ENCODE measurements at regions not wholly inside any gene's neighbourhood (a gene's known extent, or its start where the extent isn't known, plus 50 kb on each side); places are given as distances from the start of the nearest gene placed in this dataset.

- H3K27me3 Mint-ChIP-seq = peaks cover 0 to 3% (median 0%) of the 10 kb centered on the region in 3 donors
- H3K36me3 Mint-ChIP-seq = no peaks in the 10 kb centered on the region
- peaks cover 0 to 10% (median 2%) of the 10 kb centered on the region in 7 donors for H3K9me3 Mint-ChIP-seq
- no peak for ATAC-seq (ENCODE audit: low read depth in 2 of 2)
- H3K27ac Mint-ChIP-seq = no peak overlapping the region
- no peak overlapping the region for H3K4me3 Mint-ChIP-seq
- no peak for DNase-seq
- H3K4me1 Mint-ChIP-seq = no peaks in the 10 kb centered on the region
Observed at GRCh38 chr1:170823120-170823519, 112.2 kb upstream of the MROH9 start.

DNA sequence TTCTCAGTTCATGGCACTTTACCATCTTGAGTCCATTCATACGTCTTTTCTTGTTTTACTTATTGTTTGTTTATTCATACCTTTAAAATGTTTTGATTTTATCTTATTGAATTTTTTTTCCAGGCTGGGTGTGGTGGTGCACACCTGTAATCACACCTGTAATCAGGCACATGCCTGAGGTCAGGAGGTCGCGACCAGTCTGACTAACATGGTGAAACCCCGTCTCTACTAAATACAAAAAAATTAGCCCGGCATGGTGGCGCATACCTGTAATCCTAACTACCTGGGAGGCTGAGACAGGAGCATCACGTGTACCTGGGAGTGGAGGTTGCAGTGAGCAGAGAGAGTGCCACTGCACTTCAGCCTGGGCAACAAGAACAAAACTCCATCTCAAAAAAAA lies 104.1 kb upstream of the MROH9 start:
- no peaks in the 10 kb centered on the region for H3K4me1 Mint-ChIP-seq
- H3K27ac Mint-ChIP-seq = no peak overlapping the region
- no peaks in the 10 kb centered on the region for H3K36me3 Mint-ChIP-seq
- DNase-seq (no peak), ATAC-seq (ENCODE audit: low read depth in 2 of 2) (no peak)
- H3K4me3 Mint-ChIP-seq = no peak overlapping the region
- H3K27me3 Mint-ChIP-seq = no peaks in the 10 kb centered on the region
- H3K9me3 Mint-ChIP-seq = peaks cover 0 to 13% (median 3%) of the 10 kb centered on the region in 7 donors

GRCh38 chr1:170836141-170836540 lies 99.2 kb upstream of the MROH9 start:
- no peak for DNase-seq
- peaks cover 0 to 11% (median 3%) of the 10 kb centered on the region in 7 donors for H3K9me3 Mint-ChIP-seq
- H3K27me3 Mint-ChIP-seq = no peaks in the 10 kb centered on the region
- H3K4me3 Mint-ChIP-seq = no peak overlapping the region
- no peak for ATAC-seq (ENCODE audit: low read depth in 2 of 2)
- H3K4me1 Mint-ChIP-seq = no peaks in the 10 kb centered on the region
- no peak overlapping the region for H3K27ac Mint-ChIP-seq
- H3K36me3 Mint-ChIP-seq = no peaks in the 10 kb centered on the region

DNA sequence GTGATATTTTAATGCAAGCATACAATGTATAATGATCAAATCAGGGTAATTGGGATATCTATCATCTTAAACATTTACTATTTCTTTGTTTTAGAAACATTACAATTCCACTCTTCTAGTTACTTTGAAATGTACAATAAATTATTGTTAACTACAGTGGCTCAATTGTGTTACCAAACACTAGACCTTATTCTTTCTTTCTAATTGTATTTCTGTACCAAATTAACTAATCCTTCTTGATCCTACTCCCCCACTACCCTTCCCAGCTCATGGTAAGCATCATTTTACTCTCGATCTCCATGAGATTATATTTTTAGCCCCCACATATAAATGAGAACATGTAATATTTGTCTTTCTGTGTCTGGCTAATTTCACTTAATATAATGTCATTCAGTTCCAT lies 95.0 kb upstream of the MROH9 start:
- Mint-ChIP-seq H3K27ac (no peak overlapping the region), H3K36me3 (no peaks in the 10 kb centered on the region), H3K27me3 (no peaks in the 10 kb centered on the region), H3K4me1 (no peaks in the 10 kb centered on the region), H3K4me3 (no peak overlapping the region), H3K9me3 (peaks cover 0 to 4% (median 0%) of the 10 kb centered on the region in 7 donors)
- DNase-seq (no peak), ATAC-seq (ENCODE audit: low read depth in 2 of 2) (no peak)

DNA sequence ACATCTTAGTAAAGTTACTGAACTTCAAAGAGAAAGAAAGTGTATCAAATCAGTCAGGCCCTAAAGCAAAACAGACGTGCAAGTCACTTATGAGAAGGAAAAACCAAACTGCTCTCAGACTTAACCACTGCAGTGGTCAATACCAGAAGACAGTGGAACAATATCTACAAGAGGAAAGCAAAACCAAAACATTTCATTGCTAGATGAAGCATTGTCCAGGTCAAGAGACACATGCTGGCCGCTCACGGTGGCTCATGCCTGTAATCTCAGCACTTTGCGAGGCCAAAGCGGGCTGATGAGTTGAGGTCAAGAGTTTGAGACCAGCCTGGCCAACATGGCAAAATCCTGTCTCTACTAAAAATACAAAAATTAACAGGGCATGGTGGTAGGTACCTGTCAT lies 82.0 kb upstream of the MROH9 start:
- no peak overlapping the region for H3K4me3 Mint-ChIP-seq
- ATAC-seq (ENCODE audit: low read depth in 2 of 2) (no peak), DNase-seq (no peak)
- H3K4me1 Mint-ChIP-seq = no peaks in the 10 kb centered on the region
- no peaks in the 10 kb centered on the region for H3K36me3 Mint-ChIP-seq
- H3K27ac Mint-ChIP-seq = peak overlapping the region in 1 of 6 donors; percentile 36
- peaks cover 0 to 13% (median 0%) of the 10 kb centered on the region in 3 donors for H3K27me3 Mint-ChIP-seq
- H3K9me3 Mint-ChIP-seq = peaks cover 0 to 7% (median 0%) of the 10 kb centered on the region in 7 donors

GRCh38 chr1:170853867-170854266 lies 81.5 kb upstream of the MROH9 start:
- Mint-ChIP-seq H3K36me3 (no peaks in the 10 kb centered on the region), H3K27ac (no peak overlapping the region), H3K4me1 (no peaks in the 10 kb centered on the region), H3K9me3 (peaks cover 0 to 11% (median 0%) of the 10 kb centered on the region in 7 donors), H3K4me3 (no peak overlapping the region), H3K27me3 (peaks cover 0 to 13% (median 0%) of the 10 kb centered on the region in 3 donors)
- no peak for DNase-seq
- no peak for ATAC-seq (ENCODE audit: low read depth in 2 of 2)

DNA sequence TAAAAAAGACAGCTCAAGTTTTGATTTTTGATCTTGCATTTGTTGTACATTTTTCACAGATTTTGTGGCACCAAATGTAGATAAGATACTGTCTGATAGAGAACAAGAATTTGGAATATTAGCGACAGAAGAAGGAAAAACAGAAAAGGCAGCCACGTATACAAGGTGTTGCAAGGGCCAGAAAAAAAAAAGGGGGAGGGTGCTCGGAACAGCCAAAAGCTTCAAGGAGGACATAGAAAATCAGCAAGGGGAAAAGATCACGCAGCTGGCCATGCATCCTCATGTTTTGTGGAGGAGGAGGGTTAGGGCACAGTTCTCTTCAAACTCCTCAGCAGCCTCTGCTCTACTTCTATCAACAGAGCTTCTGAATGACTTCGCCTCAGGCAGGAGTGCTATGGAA lies 80.7 kb upstream of the MROH9 start:
- Mint-ChIP-seq H3K27ac (no peak overlapping the region), H3K27me3 (peaks cover 0 to 13% (median 0%) of the 10 kb centered on the region in 3 donors), H3K9me3 (peaks cover 0 to 11% (median 0%) of the 10 kb centered on the region in 7 donors), H3K4me1 (no peaks in the 10 kb centered on the region), H3K4me3 (no peak overlapping the region), H3K36me3 (no peaks in the 10 kb centered on the region)
- DNase-seq = no peak
- ATAC-seq (ENCODE audit: low read depth in 2 of 2) = no peak

GRCh38 chr1:170856455-170856854 lies 78.9 kb upstream of the MROH9 start:
- Mint-ChIP-seq H3K36me3 (no peaks in the 10 kb centered on the region), H3K27ac (no peak overlapping the region), H3K27me3 (peaks cover 0 to 7% (median 0%) of the 10 kb centered on the region in 3 donors), H3K4me1 (no peaks in the 10 kb centered on the region), H3K9me3 (peaks cover 0 to 6% (median 0%) of the 10 kb centered on the region in 7 donors), H3K4me3 (no peak overlapping the region)
- DNase-seq = no peak
- ATAC-seq (ENCODE audit: low read depth in 2 of 2) = no peak

GRCh38 chr1:170857955-170858354 lies 77.4 kb upstream of the MROH9 start:
- peaks cover 0 to 7% (median 0%) of the 10 kb centered on the region in 3 donors for H3K27me3 Mint-ChIP-seq
- DNase-seq (no peak), ATAC-seq (ENCODE audit: low read depth in 2 of 2) (no peak)
- no peaks in the 10 kb centered on the region for H3K36me3 Mint-ChIP-seq
- peaks cover 0 to 6% (median 0%) of the 10 kb centered on the region in 7 donors for H3K9me3 Mint-ChIP-seq
- H3K4me1 Mint-ChIP-seq = no peaks in the 10 kb centered on the region
- H3K27ac Mint-ChIP-seq = no peak overlapping the region
- no peak overlapping the region for H3K4me3 Mint-ChIP-seq

DNA sequence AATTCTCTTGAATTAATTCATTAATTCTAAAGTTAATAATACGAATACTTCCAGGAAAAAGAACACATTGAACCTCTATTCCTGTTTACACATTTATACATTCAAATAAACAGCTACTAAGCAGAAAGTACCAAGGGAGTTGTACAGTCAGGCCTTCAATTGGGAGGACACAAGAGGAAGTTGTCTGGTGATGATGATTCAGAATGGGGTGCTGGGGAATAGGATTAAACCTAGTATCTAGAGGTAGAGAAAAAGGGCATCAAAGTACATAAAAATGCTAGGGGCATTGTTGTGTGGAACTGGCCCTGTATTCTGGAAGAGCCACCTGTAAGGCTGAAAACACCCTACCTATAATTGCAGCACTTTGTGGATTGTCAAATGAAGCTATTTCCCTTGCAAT lies 71.7 kb upstream of the MROH9 start:
- ATAC-seq (ENCODE audit: low read depth in 2 of 2) (no peak), DNase-seq (no peak)
- H3K4me3 Mint-ChIP-seq = no peak overlapping the region
- H3K27ac Mint-ChIP-seq = no peak overlapping the region
- H3K27me3 Mint-ChIP-seq = peaks cover 0 to 8% (median 0%) of the 10 kb centered on the region in 3 donors
- no peaks in the 10 kb centered on the region for H3K36me3 Mint-ChIP-seq
- H3K9me3 Mint-ChIP-seq = peaks cover 0 to 6% (median 0%) of the 10 kb centered on the region in 7 donors
- no peaks in the 10 kb centered on the region for H3K4me1 Mint-ChIP-seq

DNA sequence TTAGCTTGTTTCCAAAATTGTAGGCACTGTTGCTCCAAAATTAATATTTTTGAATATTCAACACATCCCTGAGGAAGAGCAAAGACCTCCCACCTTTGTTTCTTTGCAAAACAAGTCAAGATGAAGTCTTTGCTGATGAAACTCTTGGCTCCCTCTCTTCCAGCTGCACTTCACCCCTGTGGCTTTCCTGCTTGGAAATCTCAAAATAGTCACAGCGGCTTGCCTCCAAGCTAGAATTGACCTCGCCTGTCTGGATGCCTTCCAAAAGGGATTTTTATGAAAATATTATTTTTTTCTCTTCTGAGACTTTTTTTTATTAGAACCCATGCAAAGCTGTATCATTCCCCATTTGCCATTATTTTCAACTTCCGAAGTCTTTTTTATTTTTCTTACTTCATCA lies 71.1 kb upstream of the MROH9 start:
- Mint-ChIP-seq H3K4me1 (no peaks in the 10 kb centered on the region), H3K4me3 (no peak overlapping the region), H3K27me3 (peaks cover 0 to 8% (median 0%) of the 10 kb centered on the region in 3 donors), H3K9me3 (peaks cover 0 to 2% (median 0%) of the 10 kb centered on the region in 7 donors), H3K27ac (no peak overlapping the region), H3K36me3 (no peaks in the 10 kb centered on the region)
- no peak for ATAC-seq (ENCODE audit: low read depth in 2 of 2)
- DNase-seq = no peak

DNA sequence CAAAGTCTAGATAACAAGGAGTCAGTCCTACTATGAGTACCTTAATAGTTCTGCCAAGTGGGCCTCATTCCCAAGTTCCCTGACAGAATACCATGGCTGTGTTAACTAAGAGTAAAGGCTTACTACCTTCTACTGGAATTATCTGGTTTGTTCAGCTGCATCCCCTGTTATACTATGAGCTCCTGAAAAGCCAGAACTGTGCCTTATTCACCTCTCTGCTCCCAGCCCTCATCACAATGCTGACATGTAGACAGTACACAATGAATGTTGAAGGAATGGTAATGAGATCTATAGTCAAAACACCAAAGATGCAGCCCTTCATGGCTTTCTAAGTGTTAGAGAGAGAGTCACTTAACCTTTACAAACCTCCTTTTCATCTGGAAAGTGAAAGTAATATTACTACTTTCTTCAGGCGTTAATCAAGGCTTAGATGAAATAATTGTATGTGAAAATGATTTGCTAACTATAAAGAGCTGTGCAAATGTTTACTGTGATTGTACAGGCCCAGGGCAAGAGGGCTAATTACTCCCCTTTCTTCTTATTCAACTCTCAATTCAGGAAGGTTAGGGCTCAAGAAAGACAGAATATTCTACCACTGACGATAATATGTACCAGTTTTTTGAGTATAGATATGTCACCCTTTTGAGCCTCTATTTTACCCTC lies 70.3 kb upstream of the MROH9 start:
- Mint-ChIP-seq H3K4me3 (no peak overlapping the region), H3K27me3 (peaks cover 0 to 8% (median 0%) of the 10 kb centered on the region in 3 donors), H3K4me1 (no peaks in the 10 kb centered on the region), H3K27ac (no peak overlapping the region), H3K9me3 (peaks cover 0 to 2% (median 0%) of the 10 kb centered on the region in 7 donors), H3K36me3 (no peaks in the 10 kb centered on the region)
- ATAC-seq (ENCODE audit: low read depth in 2 of 2) (no peak), DNase-seq (no peak)

- H3K27ac Mint-ChIP-seq = no peak overlapping the region
- DNase-seq (no peak), ATAC-seq (ENCODE audit: low read depth in 2 of 2) (no peak)
- no peaks in the 10 kb centered on the region for H3K4me1 Mint-ChIP-seq
- peaks cover 0 to 2% (median 0%) of the 10 kb centered on the region in 7 donors for H3K9me3 Mint-ChIP-seq
- H3K27me3 Mint-ChIP-seq = peaks cover 0 to 8% (median 0%) of the 10 kb centered on the region in 3 donors
- no peak overlapping the region for H3K4me3 Mint-ChIP-seq
- H3K36me3 Mint-ChIP-seq = no peaks in the 10 kb centered on the region
Observed at GRCh38 chr1:170866646-170867045, 68.7 kb upstream of the MROH9 start.

- H3K36me3 Mint-ChIP-seq = no peaks in the 10 kb centered on the region
- H3K9me3 Mint-ChIP-seq = peaks cover 0 to 2% (median 0%) of the 10 kb centered on the region in 7 donors
- H3K27me3 Mint-ChIP-seq = peaks cover 0 to 25% (median 7%) of the 10 kb centered on the region in 3 donors
- ATAC-seq (ENCODE audit: low read depth in 2 of 2) = no peak
- H3K27ac Mint-ChIP-seq = no peak overlapping the region
- H3K4me1 Mint-ChIP-seq = no peaks in the 10 kb centered on the region
- no peak for DNase-seq
- H3K4me3 Mint-ChIP-seq = no peak overlapping the region
Observed at GRCh38 chr1:170871868-170872267, 63.5 kb upstream of the MROH9 start.

Measured in naive B cell (primary cell).